ENCODE measurements at regions not wholly inside any gene's neighbourhood (a gene's known extent, or its start where the extent isn't known, plus 50 kb on each side); places are given as distances from the start of the nearest gene placed in this dataset.
"Not testable (repeated sequence)": the region's sequence is repeated elsewhere in the genome, so short reads cannot be mapped to it uniquely, and the experiment has no call there.

DNA sequence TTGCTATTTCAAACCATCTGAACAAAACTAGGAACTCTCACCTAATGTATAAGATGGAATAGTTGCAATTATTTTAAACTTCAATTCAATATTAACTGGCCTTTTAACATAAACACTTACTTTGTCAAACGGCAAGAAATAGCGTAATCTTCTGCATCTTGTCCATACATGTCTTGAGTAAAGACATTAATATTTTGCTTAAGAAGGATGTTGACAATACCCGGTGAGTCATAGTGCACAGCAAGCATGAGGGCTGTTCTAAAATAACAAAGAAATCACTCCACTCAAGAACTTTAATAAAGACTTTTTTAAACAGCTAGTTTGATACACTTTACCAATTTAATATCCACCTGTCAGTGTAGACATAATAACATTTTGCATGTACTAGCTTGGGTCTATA is 240.9 kb downstream of the LIPI start:
- TF ChIP-seq, protein P1, sequence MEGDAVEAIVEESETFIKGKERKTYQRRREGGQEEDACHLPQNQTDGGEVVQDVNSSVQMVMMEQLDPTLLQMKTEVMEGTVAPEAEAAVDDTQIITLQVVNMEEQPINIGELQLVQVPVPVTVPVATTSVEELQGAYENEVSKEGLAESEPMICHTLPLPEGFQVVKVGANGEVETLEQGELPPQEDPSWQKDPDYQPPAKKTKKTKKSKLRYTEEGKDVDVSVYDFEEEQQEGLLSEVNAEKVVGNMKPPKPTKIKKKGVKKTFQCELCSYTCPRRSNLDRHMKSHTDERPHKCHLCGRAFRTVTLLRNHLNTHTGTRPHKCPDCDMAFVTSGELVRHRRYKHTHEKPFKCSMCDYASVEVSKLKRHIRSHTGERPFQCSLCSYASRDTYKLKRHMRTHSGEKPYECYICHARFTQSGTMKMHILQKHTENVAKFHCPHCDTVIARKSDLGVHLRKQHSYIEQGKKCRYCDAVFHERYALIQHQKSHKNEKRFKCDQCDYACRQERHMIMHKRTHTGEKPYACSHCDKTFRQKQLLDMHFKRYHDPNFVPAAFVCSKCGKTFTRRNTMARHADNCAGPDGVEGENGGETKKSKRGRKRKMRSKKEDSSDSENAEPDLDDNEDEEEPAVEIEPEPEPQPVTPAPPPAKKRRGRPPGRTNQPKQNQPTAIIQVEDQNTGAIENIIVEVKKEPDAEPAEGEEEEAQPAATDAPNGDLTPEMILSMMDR (IDR thresholded peaks at IDR 0.05; ENCODE audit: low read length): not testable (repeated sequence)
- TF ChIP-seq EZH2 (IDR thresholded peaks at IDR 0.05; ENCODE audit: borderline replicate concordance, low read length): not testable (repeated sequence)

Measured in OCI-LY1 (cell line).